GM23338 (cell line): ENCODE measurements at regions not wholly inside any gene's neighbourhood (a gene's known extent, or its start where the extent isn't known, plus 50 kb on each side); places are given as distances from the start of the nearest gene placed in this dataset.

ENCODE experiments used
- ATAC-seq: fragments of 200-7000 bp; cut with Tn5 transposase; 3 replicates; pipeline ENCODE4 v1.9.1; 2020
- DNase-seq: peaks from one replicate; pipeline ENCODE4 v3.0.0-alpha.2; 2015; ENCODE audit warnings: low spot score
- H2AFZ ChIP-seq: fragments of 200-600 bp; sonication (generic); 2 replicates; pipeline ENCODE4 v1.8.0; 2016; ENCODE audit warnings: antibody characterized with exemption, mild to moderate bottlenecking, moderate library complexity
- H3F3A ChIP-seq: fragments of 200-600 bp; sonication (generic); replicated peaks from 2 replicates; pipeline ENCODE4 v1.8.0; 2017; ENCODE audit warnings: antibody characterized with exemption, mixed run types, low read depth
- H3K27ac ChIP-seq: fragments of 200-600 bp; sonication (generic); 2 replicates; pipeline ENCODE4 v1.6.1; 2016; ENCODE audit warnings: low read depth
- H3K27me3 ChIP-seq: fragments of 200-600 bp; sonication (generic); 2 replicates; pipeline ENCODE4 v1.8.0; 2016; ENCODE audit warnings: mild to moderate bottlenecking, mixed run types, moderate library complexity; ENCODE audit not compliant: insufficient read depth
- H3K36me3 ChIP-seq: fragments of 200-600 bp; sonication (generic); 2 replicates; pipeline ENCODE4 v1.8.0; 2016; ENCODE audit warnings: mild to moderate bottlenecking; ENCODE audit not compliant: insufficient read depth
- H3K4me1 ChIP-seq: fragments of 200-600 bp; sonication (generic); 2 replicates; pipeline ENCODE4 v1.8.0; 2016; ENCODE audit warnings: mild to moderate bottlenecking, moderate library complexity; ENCODE audit not compliant: insufficient read depth
- H3K4me2 ChIP-seq: fragments of 200-600 bp; sonication (generic); 2 replicates; pipeline ENCODE4 v1.7.1; 2017; ENCODE audit warnings: mixed run types
- H3K4me3 ChIP-seq: fragments of 200-600 bp; sonication (generic); 2 replicates; pipeline ENCODE4 v1.6.1; 2016; ENCODE audit warnings: mixed run types
- H3K79me2 ChIP-seq: fragments of 200-600 bp; sonication (generic); replicated peaks from 2 replicates; pipeline ENCODE4 v1.8.0; 2017; ENCODE audit warnings: mild to moderate bottlenecking; ENCODE audit not compliant: insufficient read depth
- H3K9me2 ChIP-seq: fragments of 200-600 bp; sonication (generic); 2 replicates; pipeline ENCODE4 v1.8.0; 2017; ENCODE audit not compliant: insufficient read depth
- H4K20me1 ChIP-seq: fragments of 200-600 bp; sonication (generic); replicated peaks from 2 replicates; pipeline ENCODE4 v1.8.0; 2017; ENCODE audit warnings: mild to moderate bottlenecking; ENCODE audit not compliant: insufficient read depth
- H3K27ac Mint-ChIP-seq: 2 replicates; pipeline ENCODE4 v1.8.0; 2020; ENCODE audit warnings: inconsistent platforms, mild to moderate bottlenecking, moderate library complexity, mixed read lengths
- H3K27me3 Mint-ChIP-seq: 3 replicates; pipeline ENCODE4 v1.8.0; 2022; ENCODE audit warnings: low read depth, mild to moderate bottlenecking, moderate library complexity, mixed read lengths, inconsistent platforms; ENCODE audit not compliant: insufficient read depth, poor library complexity
- H3K36me3 Mint-ChIP-seq: 3 replicates; pipeline ENCODE4 v1.8.0; 2021; ENCODE audit warnings: low read depth, mild to moderate bottlenecking, inconsistent platforms, moderate library complexity, mixed read lengths
- H3K4me1 Mint-ChIP-seq: 3 replicates; pipeline ENCODE4 v1.8.0; 2020; ENCODE audit warnings: mild to moderate bottlenecking, inconsistent platforms, mixed read lengths
- H3K4me3 Mint-ChIP-seq: 3 replicates; pipeline ENCODE4 v1.8.0; 2021; ENCODE audit warnings: moderate library complexity, mild to moderate bottlenecking, inconsistent platforms, mixed read lengths
- H3K9me3 Mint-ChIP-seq: 3 replicates; pipeline ENCODE4 v1.8.0; 2020; ENCODE audit warnings: moderate library complexity, mild to moderate bottlenecking, inconsistent platforms, mixed read lengths
- CREB1 ChIP-seq: fragments of 250-450 bp; sonication (Bioruptor Pico); IDR thresholded peaks from 2 replicates; pipeline ENCODE4 v1.5.0; 2020; ENCODE audit warnings: low read depth, mild to moderate bottlenecking, moderate library complexity
- CTCF ChIP-seq, 2 experiments: fragments of 200-600 bp in 1 of 2; sonication (generic) in 1 of 2; conservative IDR thresholded peaks; 2 replicates each; pipeline versions ENCODE4 v1.5.1 to v1.6.1; 2016 to 2017; ENCODE audit warnings: antibody characterized with exemption in 2 of 2, low read depth in 2 of 2, mild to moderate bottlenecking in 2 of 2, moderate library complexity in 1 of 2
- ETS1 ChIP-seq: IDR thresholded peaks from 2 replicates; pipeline ENCODE4 v1.6.1; 2016; ENCODE audit warnings: antibody characterized with exemption
- EZH2 ChIP-seq: fragments of 200-600 bp; sonication (generic); IDR thresholded peaks from one replicate; pipeline ENCODE4 v1.8.0; 2017; ENCODE audit warnings: antibody characterized with exemption, mild to moderate bottlenecking, low read depth; ENCODE audit not compliant: unreplicated experiment
- EZH2phosphoT487 ChIP-seq: fragments of 200-600 bp; sonication (generic); IDR thresholded peaks from one replicate; pipeline ENCODE4 v1.8.1; 2018; ENCODE audit warnings: antibody characterized with exemption; ENCODE audit not compliant: unreplicated experiment
- JUNB ChIP-seq: IDR thresholded peaks from one replicate; pipeline ENCODE4 v1.6.1; 2016; ENCODE audit warnings: antibody characterized with exemption; ENCODE audit not compliant: unreplicated experiment
- NANOG ChIP-seq: IDR thresholded peaks from 2 replicates; pipeline ENCODE4 v1.6.1; 2016; ENCODE audit warnings: antibody characterized with exemption, borderline replicate concordance
- POLR2AphosphoS5 ChIP-seq: IDR thresholded peaks from 2 replicates; pipeline ENCODE4 v1.6.1; 2016; ENCODE audit warnings: antibody characterized with exemption, low read depth
- REST ChIP-seq: IDR thresholded peaks from one replicate; pipeline ENCODE4 v1.6.1; 2018; ENCODE audit warnings: antibody characterized with exemption; ENCODE audit not compliant: unreplicated experiment
- STAT1 ChIP-seq: IDR thresholded peaks from one replicate; pipeline ENCODE4 v1.6.1; 2016; ENCODE audit warnings: antibody characterized with exemption; ENCODE audit not compliant: unreplicated experiment
- ZNF114 ChIP-seq: fragments of 250-450 bp; sonication (Bioruptor Pico); IDR thresholded peaks from 2 replicates; pipeline ENCODE4 v1.5.0; 2020; ENCODE audit warnings: mild to moderate bottlenecking, moderate library complexity
- ZNF331 ChIP-seq: fragments of 250-450 bp; sonication (Bioruptor Pico); IDR thresholded peaks from 2 replicates; pipeline ENCODE4 v1.5.0; 2020; ENCODE audit warnings: low read depth, mild to moderate bottlenecking, moderate library complexity
- ZNF462 ChIP-seq: fragments of 250-450 bp; sonication (Bioruptor Pico); IDR thresholded peaks from 2 replicates; pipeline ENCODE4 v1.5.0; 2020; ENCODE audit warnings: mild to moderate bottlenecking, moderate library complexity

GRCh38 chr18:22513721-22514481 lies 96.2 kb upstream of the CTAGE1 start:
- TF ChIP-seq ZNF462 (CRISPR knock-in tag) (no peak), EZH2phosphoT487 (no peak), CTCF (conservative IDR thresholded peaks at IDR 0.05; ENCODE audit: low read depth in 2 of 2) (no peak), JUNB (no peak), EZH2 (no peak), ZNF114 (CRISPR knock-in tag) (no peak), ETS1 (no peak), NANOG (no peak), STAT1 (no peak), POLR2AphosphoS5 (no peak), ZNF331 (CRISPR knock-in tag) (no peak), CREB1 (CRISPR knock-in tag) (no peak), REST (no peak)

More at GRCh38 chr18:22513721-22514481, 96.2 kb upstream of the CTAGE1 start:
- no peak for DNase-seq
- no peak for ATAC-seq
- Mint-ChIP-seq H3K27ac (no peak overlapping the region), H3K9me3 (no peaks in the 10 kb centered on the region), H3K36me3 (no peaks in the 10 kb centered on the region), H3K27me3 (no peaks in the 10 kb centered on the region), H3K4me3 (no peak overlapping the region), H3K4me1 (peaks cover 3% of the 10 kb centered on the region)
- Histone ChIP-seq H3K4me2 (no peak overlapping the region), H2AFZ (no peak overlapping the region), H3K27ac (no peak overlapping the region), H3K4me1 (no peaks in the 10 kb centered on the region), H3K9me2 (0 out of 2 replicates have a peak, but pooled peaks cover 5% of the 10 kb centered on the region), H3K4me3 (no peak overlapping the region), H3K27me3 (no peaks in the 10 kb centered on the region), H3K79me2 (no peaks in the 10 kb centered on the region), H3F3A (no peaks in the 10 kb centered on the region), H3K36me3 (no peaks in the 10 kb centered on the region), H4K20me1 (no peaks in the 10 kb centered on the region)
